ENCODE measurements at regions not wholly inside any gene's neighbourhood (a gene's known extent, or its start where the extent isn't known, plus 50 kb on each side); places are given as distances from the start of the nearest gene placed in this dataset.
"Not testable (repeated sequence)": the region's sequence is repeated elsewhere in the genome, so short reads cannot be mapped to it uniquely, and the experiment has no call there.

DNA sequence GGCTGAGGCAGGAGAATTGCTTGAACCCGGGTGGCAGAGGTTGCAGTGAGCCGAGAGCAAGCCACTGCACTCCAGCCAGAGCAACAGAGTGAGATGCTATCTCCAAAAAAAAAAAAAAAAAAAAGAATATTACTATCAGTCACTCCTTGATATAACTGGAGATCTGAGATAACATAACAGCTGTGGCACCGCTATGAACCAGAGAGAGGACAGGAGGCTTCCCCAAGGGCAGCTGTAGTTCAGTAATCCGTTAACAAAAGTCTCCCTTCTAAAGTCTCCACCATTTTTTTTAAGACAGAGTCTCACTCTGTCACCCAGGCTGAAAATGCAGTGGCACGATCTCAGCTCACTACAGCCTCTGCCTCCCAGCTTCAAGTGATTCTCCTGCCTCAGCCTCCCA lies 120.5 kb downstream of the SEPTIN7 start:
- TF ChIP-seq CTCF (IDR thresholded peaks at IDR 0.05; ENCODE audit: low read depth, low read length); EZH2phosphoT487 (IDR thresholded peaks at IDR 0.05; ENCODE audit: low read depth): not testable (repeated sequence)
